Vagina (tissue), 2 donors: ENCODE measurements at regions not wholly inside any gene's neighbourhood (a gene's known extent, or its start where the extent isn't known, plus 50 kb on each side); places are given as distances from the start of the nearest gene placed in this dataset.

ENCODE experiments used
- DNase-seq, 2 donors: peaks; one replicate each; pipeline ENCODE4 v3.0.0-alpha.2; 2017; ENCODE audit errors: extremely low spot score in 2 of 2
- H3K27ac ChIP-seq: fragments of 200-600 bp; sonication (generic); one replicate; pipeline ENCODE4 v1.5.1; 2019
- H3K27me3 ChIP-seq: fragments of 200-600 bp; sonication (generic); one replicate; pipeline ENCODE4 v1.5.1; 2019
- H3K36me3 ChIP-seq, 2 donors: fragments of 200-600 bp; sonication (generic); one replicate each; pipeline ENCODE4 v1.5.1; 2017 to 2019
- H3K4me1 ChIP-seq: fragments of 200-600 bp; sonication (generic); one replicate; pipeline ENCODE4 v1.5.1; 2019
- H3K4me3 ChIP-seq, 2 donors: fragments of 200-600 bp; sonication (generic); 1 replicate in 1 of 2; 2 replicates in 1 of 2; pipeline ENCODE4 v1.5.1; 2016 to 2019
- H3K9me3 ChIP-seq: fragments of 200-600 bp; sonication (generic); one replicate; pipeline ENCODE4 v1.5.1; 2019
- CTCF ChIP-seq, 3 experiments: fragments of 450-650 bp in 2 of 3; fragments of 200-600 bp in 1 of 3; sonication (generic) in 1 of 3; IDR thresholded peaks; one replicate each; pipeline ENCODE4 v1.5.1; 2017 to 2019; ENCODE audit warnings: antibody characterized with exemption in 3 of 3, mild to moderate bottlenecking in 2 of 3, moderate library complexity in 2 of 3
- POLR2A ChIP-seq, 2 donors: fragments of 450-650 bp; IDR thresholded peaks; one replicate each; pipeline ENCODE4 v1.6.1; 2017; ENCODE audit warnings: antibody characterized with exemption in 2 of 2, mild to moderate bottlenecking in 2 of 2, moderate library complexity in 2 of 2
- POLR2AphosphoS5 ChIP-seq, 2 donors: sonication (generic); formaldehyde crosslinking; IDR thresholded peaks; one replicate each; pipeline ENCODE4 v1.9.0; 2017; ENCODE audit warnings: antibody characterized with exemption in 2 of 2, mild to moderate bottlenecking in 2 of 2, low read depth in 1 of 2; ENCODE audit not compliant: insufficient read depth in 1 of 2
- intact Hi-C: fragments of 100-400 bp; cut with DNase I; formaldehyde crosslinking; loops from one replicate; pipeline ENCODE4 v1.15.1; 2023

- Histone ChIP-seq H3K27me3 (no peaks in the 10 kb centered on the region), H3K4me1 (no peaks in the 10 kb centered on the region), H3K36me3 (no peaks in the 10 kb centered on the region), H3K27ac (no peak overlapping the region), H3K9me3 (no peaks in the 10 kb centered on the region), H3K4me3 (no peak overlapping the region)
- DNase-seq, result no peak
- TF ChIP-seq POLR2AphosphoS5 (IDR thresholded peaks at IDR 0.05; ENCODE audit: insufficient read depth in 1 of 2, low read depth in 1 of 2), result no peak
- intact Hi-C loops, result no loop called here
Measured at GRCh38 chr22:49021131-49021925, 806.3 kb downstream of the BRD1 start.

- intact Hi-C loops, result no loop called here
- no peak for TF ChIP-seq CTCF (IDR thresholded peaks at IDR 0.05)
- TF ChIP-seq POLR2A (IDR thresholded peaks at IDR 0.05), result no peak
- no peak for TF ChIP-seq POLR2AphosphoS5 (IDR thresholded peaks at IDR 0.05; ENCODE audit: insufficient read depth in 1 of 2, low read depth in 1 of 2)
- H3K4me1 ChIP-seq, result no peaks in the 10 kb centered on the region
- H3K27ac ChIP-seq, result no peak overlapping the region
- no peaks in the 10 kb centered on the region for H3K36me3 ChIP-seq
- H3K9me3 ChIP-seq, result no peaks in the 10 kb centered on the region
- no peak overlapping the region for H3K4me3 ChIP-seq
- no peak for DNase-seq
- no peaks in the 10 kb centered on the region for H3K27me3 ChIP-seq
Measured at GRCh38 chr22:49019737-49020713, 807.6 kb downstream of the BRD1 start.

GRCh38 chr22:49018601-49019000 is 809.1 kb downstream of the BRD1 start:
- TF ChIP-seq POLR2AphosphoS5 (IDR thresholded peaks at IDR 0.05; ENCODE audit: insufficient read depth in 1 of 2, low read depth in 1 of 2) (no peak), POLR2A (IDR thresholded peaks at IDR 0.05) (no peak), CTCF (IDR thresholded peaks at IDR 0.05) (no peak)
- H3K9me3 ChIP-seq, result no peaks in the 10 kb centered on the region
- no peaks in the 10 kb centered on the region for H3K4me1 ChIP-seq
- intact Hi-C loops, result no loop called here
- H3K27ac ChIP-seq, result no peak overlapping the region
- no peaks in the 10 kb centered on the region for H3K36me3 ChIP-seq
- no peaks in the 10 kb centered on the region for H3K27me3 ChIP-seq
- peak in 1 of 2 donors; percentile 72 for DNase-seq
- H3K4me3 ChIP-seq, result no peak overlapping the region

- no peak overlapping the region for H3K4me3 ChIP-seq
- intact Hi-C loops, result no loop called here
- TF ChIP-seq POLR2AphosphoS5 (IDR thresholded peaks at IDR 0.05; ENCODE audit: insufficient read depth in 1 of 2, low read depth in 1 of 2) (no peak), POLR2A (IDR thresholded peaks at IDR 0.05) (no peak), CTCF (IDR thresholded peaks at IDR 0.05) (no peak)
- no peaks in the 10 kb centered on the region for H3K4me1 ChIP-seq
- peak in 1 of 2 donors; percentile 87 for DNase-seq
- no peaks in the 10 kb centered on the region for H3K9me3 ChIP-seq
- no peaks in the 10 kb centered on the region for H3K27me3 ChIP-seq
- no peaks in the 10 kb centered on the region for H3K36me3 ChIP-seq
- no peak overlapping the region for H3K27ac ChIP-seq
Measured at GRCh38 chr22:49017482-49018329, 810.0 kb downstream of the BRD1 start.
